Glutamatergic neuron (in vitro differentiated cells): ENCODE measurements at regions not wholly inside any gene's neighbourhood (a gene's known extent, or its start where the extent isn't known, plus 50 kb on each side); places are given as distances from the start of the nearest gene placed in this dataset.

Source experiments
- DNase-seq: peaks from one replicate; pipeline ENCODE4 v3.0.0; 2022
- H3K27ac Mint-ChIP-seq: one replicate; pipeline ENCODE4 v1.8.0; 2020; ENCODE audit warnings: mild to moderate bottlenecking, mixed read lengths, inconsistent platforms; ENCODE audit not compliant: unreplicated experiment
- H3K27me3 Mint-ChIP-seq: one replicate; pipeline ENCODE4 v1.8.0; 2020; ENCODE audit warnings: mild to moderate bottlenecking, moderate library complexity, mixed read lengths, inconsistent platforms; ENCODE audit not compliant: unreplicated experiment
- H3K36me3 Mint-ChIP-seq: one replicate; pipeline ENCODE4 v1.8.0; 2020; ENCODE audit warnings: mild to moderate bottlenecking, mixed read lengths, inconsistent platforms; ENCODE audit not compliant: unreplicated experiment
- H3K4me1 Mint-ChIP-seq: one replicate; pipeline ENCODE4 v1.8.0; 2020; ENCODE audit warnings: mild to moderate bottlenecking, low read depth, mixed read lengths, inconsistent platforms; ENCODE audit not compliant: unreplicated experiment
- H3K4me3 Mint-ChIP-seq: one replicate; pipeline ENCODE4 v1.8.0; 2020; ENCODE audit warnings: mild to moderate bottlenecking, mixed read lengths, inconsistent platforms; ENCODE audit not compliant: unreplicated experiment
- H3K9me3 Mint-ChIP-seq: one replicate; pipeline ENCODE4 v1.8.0; 2020; ENCODE audit warnings: mild to moderate bottlenecking, moderate library complexity, mixed read lengths, inconsistent platforms; ENCODE audit not compliant: unreplicated experiment
- TF ChIP-seq, protein P1 (sequence below): fragments of 200-600 bp; sonication (generic); IDR thresholded peaks from one replicate; pipeline ENCODE4 v1.5.0; 2021; ENCODE audit not compliant: partially characterized antibody, unreplicated experiment

DNA sequence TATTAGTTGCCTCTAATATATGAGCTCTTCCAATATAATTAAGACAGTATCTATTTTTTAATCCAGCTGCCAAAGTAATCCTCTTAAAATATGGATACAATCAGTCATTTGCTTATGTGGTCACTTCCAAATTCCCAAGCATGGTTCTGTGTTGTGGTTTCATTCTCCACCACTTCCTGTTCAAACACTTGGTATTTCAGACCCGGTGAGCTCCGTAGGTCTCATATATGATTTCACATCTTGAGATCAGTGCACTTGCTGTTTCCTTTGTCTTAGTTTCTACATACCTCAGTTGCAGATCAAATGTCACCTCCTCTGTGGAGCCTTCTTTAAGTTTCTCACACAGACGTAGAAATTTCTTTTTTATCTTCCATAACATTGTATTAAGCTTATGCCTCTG is 254.2 kb downstream of the KCNS3 start:
- Mint-ChIP-seq H3K36me3 (no peaks in the 10 kb centered on the region), H3K9me3 (peaks cover 3% of the 10 kb centered on the region), H3K4me1 (peaks cover 8% of the 10 kb centered on the region), H3K4me3 (no peak overlapping the region), H3K27ac (no peak overlapping the region), H3K27me3 (no peaks in the 10 kb centered on the region)
- TF ChIP-seq, protein P1, sequence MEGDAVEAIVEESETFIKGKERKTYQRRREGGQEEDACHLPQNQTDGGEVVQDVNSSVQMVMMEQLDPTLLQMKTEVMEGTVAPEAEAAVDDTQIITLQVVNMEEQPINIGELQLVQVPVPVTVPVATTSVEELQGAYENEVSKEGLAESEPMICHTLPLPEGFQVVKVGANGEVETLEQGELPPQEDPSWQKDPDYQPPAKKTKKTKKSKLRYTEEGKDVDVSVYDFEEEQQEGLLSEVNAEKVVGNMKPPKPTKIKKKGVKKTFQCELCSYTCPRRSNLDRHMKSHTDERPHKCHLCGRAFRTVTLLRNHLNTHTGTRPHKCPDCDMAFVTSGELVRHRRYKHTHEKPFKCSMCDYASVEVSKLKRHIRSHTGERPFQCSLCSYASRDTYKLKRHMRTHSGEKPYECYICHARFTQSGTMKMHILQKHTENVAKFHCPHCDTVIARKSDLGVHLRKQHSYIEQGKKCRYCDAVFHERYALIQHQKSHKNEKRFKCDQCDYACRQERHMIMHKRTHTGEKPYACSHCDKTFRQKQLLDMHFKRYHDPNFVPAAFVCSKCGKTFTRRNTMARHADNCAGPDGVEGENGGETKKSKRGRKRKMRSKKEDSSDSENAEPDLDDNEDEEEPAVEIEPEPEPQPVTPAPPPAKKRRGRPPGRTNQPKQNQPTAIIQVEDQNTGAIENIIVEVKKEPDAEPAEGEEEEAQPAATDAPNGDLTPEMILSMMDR = no peak
- DNase-seq = no peak

DNA sequence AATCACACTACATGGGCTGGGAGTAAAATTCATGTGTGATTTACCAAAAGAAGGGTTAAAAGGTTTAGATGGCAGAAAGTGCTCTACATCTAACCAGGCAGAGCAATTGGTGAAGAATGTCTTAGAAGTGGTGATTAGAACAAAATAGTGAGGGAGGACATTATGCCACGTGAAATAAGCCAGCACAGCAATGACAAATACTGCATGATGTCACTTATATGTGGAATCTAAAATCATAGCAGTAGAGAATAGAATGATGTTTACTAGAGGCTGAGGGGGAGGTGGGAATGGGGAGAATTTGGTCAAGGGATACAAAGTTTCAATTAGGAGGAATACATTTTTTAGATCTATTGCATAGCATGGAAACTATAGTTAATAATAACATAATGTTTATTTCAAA is 253.3 kb downstream of the KCNS3 start:
- H3K36me3 Mint-ChIP-seq = no peaks in the 10 kb centered on the region
- H3K9me3 Mint-ChIP-seq = peaks cover 3% of the 10 kb centered on the region
- no peak overlapping the region for H3K27ac Mint-ChIP-seq
- peaks cover 8% of the 10 kb centered on the region for H3K4me1 Mint-ChIP-seq
- no peaks in the 10 kb centered on the region for H3K27me3 Mint-ChIP-seq
- DNase-seq = no peak
- TF ChIP-seq, protein P1 = no peak
- no peak overlapping the region for H3K4me3 Mint-ChIP-seq

DNA sequence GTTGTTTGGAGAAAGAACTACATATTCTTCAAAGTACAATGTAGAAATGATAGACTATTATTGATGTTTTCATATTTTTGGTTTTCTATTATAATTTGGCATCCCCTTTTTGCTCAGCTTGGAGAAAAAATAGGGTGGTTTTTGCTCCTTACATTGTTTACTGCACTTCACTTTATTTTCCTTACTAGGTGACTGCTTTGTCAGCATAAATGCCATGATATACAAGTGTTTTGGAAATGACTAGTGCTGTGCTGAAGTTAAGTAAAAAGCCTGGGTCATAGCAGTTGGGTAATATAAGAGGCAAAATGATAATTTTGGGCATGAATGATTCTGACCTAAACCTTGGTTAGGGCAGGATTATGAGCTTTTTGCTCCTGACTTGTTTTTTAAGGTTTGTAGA is 250.9 kb downstream of the KCNS3 start:
- Mint-ChIP-seq H3K4me1 (peaks cover 8% of the 10 kb centered on the region), H3K27me3 (no peaks in the 10 kb centered on the region), H3K9me3 (peaks cover 3% of the 10 kb centered on the region), H3K27ac (no peak overlapping the region), H3K4me3 (no peak overlapping the region), H3K36me3 (no peaks in the 10 kb centered on the region)
- no peak for DNase-seq
- TF ChIP-seq, protein P1 = no peak

DNA sequence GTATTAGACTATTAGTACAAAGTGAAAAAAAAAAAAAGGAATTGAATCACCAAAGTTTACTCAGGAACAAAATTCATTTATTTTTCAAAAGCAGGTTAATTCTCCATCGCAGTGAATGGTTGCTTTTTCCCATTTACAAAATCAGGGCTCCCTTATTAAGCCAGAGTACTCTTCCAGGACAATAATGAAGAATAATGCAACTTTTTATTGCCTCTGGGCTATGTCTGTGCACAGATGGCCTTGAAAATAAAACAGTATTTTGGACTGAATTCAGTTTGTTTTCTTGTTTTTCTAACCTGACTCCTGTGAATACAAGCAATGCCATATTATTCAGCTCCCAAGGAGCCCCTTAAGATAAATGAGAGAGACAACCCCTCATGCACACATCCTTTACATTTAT is 246.8 kb downstream of the KCNS3 start:
- Mint-ChIP-seq H3K36me3 (no peaks in the 10 kb centered on the region), H3K9me3 (no peaks in the 10 kb centered on the region), H3K4me1 (no peaks in the 10 kb centered on the region), H3K4me3 (no peak overlapping the region), H3K27ac (no peak overlapping the region), H3K27me3 (no peaks in the 10 kb centered on the region)
- TF ChIP-seq, protein P1 = no peak
- no peak for DNase-seq

DNA sequence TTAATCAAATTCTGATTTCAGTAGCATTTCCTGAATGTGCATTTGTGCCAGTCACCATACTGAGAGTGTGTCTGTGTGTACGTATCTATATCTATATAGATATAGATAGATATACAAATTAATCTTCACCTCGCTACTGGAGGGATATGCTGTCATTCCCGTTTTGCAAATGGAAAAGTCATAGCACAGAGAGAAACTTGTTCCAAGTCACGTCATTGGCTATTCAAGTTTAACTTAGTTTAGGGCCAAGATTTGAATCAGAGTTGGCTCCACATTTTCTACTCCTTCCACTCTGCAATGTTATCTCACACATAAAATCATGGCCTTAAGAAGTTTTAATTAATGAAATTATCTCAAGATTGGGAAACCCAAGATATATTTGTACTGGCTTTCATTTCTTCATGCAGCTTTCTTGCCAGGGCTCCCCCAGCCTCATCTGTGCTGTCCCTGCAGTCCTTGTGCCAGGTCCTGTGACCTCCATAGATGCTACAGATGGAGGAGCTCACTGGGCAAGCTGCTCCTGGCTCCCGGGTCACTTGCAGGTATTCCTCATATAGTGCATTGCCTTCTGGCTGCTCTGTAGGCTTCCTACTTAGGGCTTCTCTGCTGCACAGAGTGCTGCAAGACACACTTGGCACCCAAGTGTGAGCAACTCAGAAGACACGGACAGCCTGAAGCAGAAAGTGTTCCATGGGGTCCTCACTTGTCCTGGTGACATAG is 245.8 kb downstream of the KCNS3 start:
- no peaks in the 10 kb centered on the region for H3K9me3 Mint-ChIP-seq
- H3K27me3 Mint-ChIP-seq = no peaks in the 10 kb centered on the region
- no peaks in the 10 kb centered on the region for H3K4me1 Mint-ChIP-seq
- no peak overlapping the region for H3K4me3 Mint-ChIP-seq
- H3K27ac Mint-ChIP-seq = no peak overlapping the region
- no peak for DNase-seq
- TF ChIP-seq, protein P1 = no peak
- H3K36me3 Mint-ChIP-seq = no peaks in the 10 kb centered on the region
